Hepatocyte (in vitro differentiated cells): ENCODE measurements at regions not wholly inside any gene's neighbourhood (a gene's known extent, or its start where the extent isn't known, plus 50 kb on each side); places are given as distances from the start of the nearest gene placed in this dataset.

ENCODE experiments used
- EZH2 ChIP-seq: fragments of 200-600 bp; sonication (generic); IDR thresholded peaks from 2 replicates; pipeline ENCODE4 v1.6.1; 2016; ENCODE audit warnings: antibody characterized with exemption, mild to moderate bottlenecking, borderline replicate concordance
- EZH2phosphoT487 ChIP-seq: fragments of 200-600 bp; sonication (generic); IDR thresholded peaks from one replicate; pipeline ENCODE4 v1.6.1; 2018; ENCODE audit warnings: antibody characterized with exemption, mild to moderate bottlenecking, low read depth, moderate library complexity; ENCODE audit not compliant: unreplicated experiment, severe bottlenecking
- TF ChIP-seq, protein P1 (sequence below): fragments of 200-600 bp; sonication (generic); IDR thresholded peaks from 2 replicates; pipeline ENCODE4 v1.5.1; 2016; ENCODE audit warnings: antibody characterized with exemption, mild to moderate bottlenecking; ENCODE audit not compliant: poor library complexity

DNA sequence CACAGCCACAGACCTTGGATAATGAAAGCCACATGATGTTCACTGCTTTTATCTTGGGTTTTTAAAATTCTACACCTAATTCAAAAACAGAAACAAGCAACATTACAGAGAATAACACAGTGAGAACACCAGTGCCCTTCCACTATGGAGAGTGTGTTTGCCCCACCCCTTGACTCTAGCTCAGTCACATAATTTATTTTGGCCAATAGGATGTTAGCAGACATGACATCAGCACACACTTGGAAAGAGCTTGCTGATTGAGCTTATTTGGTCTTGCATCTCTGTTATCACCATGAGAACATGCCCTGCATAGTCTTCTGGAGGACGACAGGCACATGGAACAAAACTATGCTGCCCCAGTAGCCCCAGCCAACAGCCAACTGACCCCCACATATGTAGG, 118.1 kb downstream of the HNRNPD start:
- TF ChIP-seq, protein P1, sequence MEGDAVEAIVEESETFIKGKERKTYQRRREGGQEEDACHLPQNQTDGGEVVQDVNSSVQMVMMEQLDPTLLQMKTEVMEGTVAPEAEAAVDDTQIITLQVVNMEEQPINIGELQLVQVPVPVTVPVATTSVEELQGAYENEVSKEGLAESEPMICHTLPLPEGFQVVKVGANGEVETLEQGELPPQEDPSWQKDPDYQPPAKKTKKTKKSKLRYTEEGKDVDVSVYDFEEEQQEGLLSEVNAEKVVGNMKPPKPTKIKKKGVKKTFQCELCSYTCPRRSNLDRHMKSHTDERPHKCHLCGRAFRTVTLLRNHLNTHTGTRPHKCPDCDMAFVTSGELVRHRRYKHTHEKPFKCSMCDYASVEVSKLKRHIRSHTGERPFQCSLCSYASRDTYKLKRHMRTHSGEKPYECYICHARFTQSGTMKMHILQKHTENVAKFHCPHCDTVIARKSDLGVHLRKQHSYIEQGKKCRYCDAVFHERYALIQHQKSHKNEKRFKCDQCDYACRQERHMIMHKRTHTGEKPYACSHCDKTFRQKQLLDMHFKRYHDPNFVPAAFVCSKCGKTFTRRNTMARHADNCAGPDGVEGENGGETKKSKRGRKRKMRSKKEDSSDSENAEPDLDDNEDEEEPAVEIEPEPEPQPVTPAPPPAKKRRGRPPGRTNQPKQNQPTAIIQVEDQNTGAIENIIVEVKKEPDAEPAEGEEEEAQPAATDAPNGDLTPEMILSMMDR, result no peak
- no peak for TF ChIP-seq EZH2
- no peak for TF ChIP-seq EZH2phosphoT487
